ENCODE measurements at regions not wholly inside any gene's neighbourhood (a gene's known extent, or its start where the extent isn't known, plus 50 kb on each side); places are given as distances from the start of the nearest gene placed in this dataset.

DNA sequence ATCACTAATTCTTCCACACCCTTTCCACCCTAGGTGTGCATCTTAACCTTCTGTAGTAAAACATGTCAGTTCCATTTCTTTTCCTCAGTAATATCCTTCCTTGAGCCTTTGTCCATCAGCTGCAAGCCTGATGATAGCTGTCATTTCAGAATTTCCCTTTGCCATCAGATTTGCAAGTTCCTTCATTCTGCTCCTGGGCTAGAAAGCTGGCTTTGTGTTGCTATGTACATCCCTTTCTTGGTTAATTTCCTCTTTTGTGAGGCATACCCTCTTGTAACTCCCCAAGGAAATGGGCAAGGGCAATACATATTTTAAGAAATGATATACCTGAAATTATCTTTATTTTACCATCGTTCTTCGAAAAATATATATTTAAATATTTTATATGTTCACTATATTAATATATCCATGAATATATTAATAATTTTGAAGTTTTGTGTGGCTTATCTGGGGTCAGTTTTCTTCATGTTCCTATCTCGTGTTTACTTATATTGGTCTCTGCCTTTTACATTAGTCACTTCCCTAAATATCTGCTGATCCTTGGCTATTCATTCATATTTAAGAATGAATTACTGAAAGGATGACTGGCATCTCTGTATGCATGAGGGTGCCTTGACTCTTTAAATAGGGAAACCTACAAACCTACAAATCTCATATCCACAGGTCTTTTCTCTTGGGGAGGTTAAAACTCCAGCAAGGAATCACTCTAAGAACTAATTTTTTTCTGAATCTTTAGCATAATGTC, 143.8 kb downstream of the ZNF22 start:
- no peaks in the 10 kb centered on the region for H3K9me1 ChIP-seq (ENCODE audit: insufficient read depth, low read length)
- H4K5ac ChIP-seq (ENCODE audit: low read depth, low read length) = no peak overlapping the region
- no peak overlapping the region for H3K4me3 ChIP-seq (ENCODE audit: insufficient read depth, low read depth, low read length)
- ATAC-seq (ENCODE audit: low read depth) (no peak), DNase-seq (no peak)
- H3K23ac ChIP-seq (ENCODE audit: low read depth, low read length) = no peak overlapping the region
- no peak overlapping the region for H3K27ac ChIP-seq (ENCODE audit: insufficient read depth, low read length)
- no peaks in the 10 kb centered on the region for H3K36me3 ChIP-seq (ENCODE audit: control insufficient read depth, insufficient read depth, low read length)
- CTCF ChIA-PET = no interaction called here
- no peak overlapping the region for H4K8ac ChIP-seq (ENCODE audit: low read depth in 2 of 2, low read length in 2 of 2)
- no TSS peak for BruUV-seq (replicated peaks)
- H3K56ac ChIP-seq (ENCODE audit: extremely low read depth, insufficient read depth, low read length) = no peak overlapping the region
- dilution Hi-C loops (cut with HindIII; ENCODE audit: low sequenced_read_pairs, unreplicated experiment) = no loop called here
- no peak overlapping the region for H3K14ac ChIP-seq (replicated peaks; ENCODE audit: low read depth, low read length)
- no peaks in the 10 kb centered on the region for H3K4me1 ChIP-seq (ENCODE audit: control insufficient read depth, insufficient read depth, low read length)
- no peaks in the 10 kb centered on the region for H3K27me3 ChIP-seq (ENCODE audit: control insufficient read depth, insufficient read depth, low read length)
- TF ChIP-seq, protein P1, sequence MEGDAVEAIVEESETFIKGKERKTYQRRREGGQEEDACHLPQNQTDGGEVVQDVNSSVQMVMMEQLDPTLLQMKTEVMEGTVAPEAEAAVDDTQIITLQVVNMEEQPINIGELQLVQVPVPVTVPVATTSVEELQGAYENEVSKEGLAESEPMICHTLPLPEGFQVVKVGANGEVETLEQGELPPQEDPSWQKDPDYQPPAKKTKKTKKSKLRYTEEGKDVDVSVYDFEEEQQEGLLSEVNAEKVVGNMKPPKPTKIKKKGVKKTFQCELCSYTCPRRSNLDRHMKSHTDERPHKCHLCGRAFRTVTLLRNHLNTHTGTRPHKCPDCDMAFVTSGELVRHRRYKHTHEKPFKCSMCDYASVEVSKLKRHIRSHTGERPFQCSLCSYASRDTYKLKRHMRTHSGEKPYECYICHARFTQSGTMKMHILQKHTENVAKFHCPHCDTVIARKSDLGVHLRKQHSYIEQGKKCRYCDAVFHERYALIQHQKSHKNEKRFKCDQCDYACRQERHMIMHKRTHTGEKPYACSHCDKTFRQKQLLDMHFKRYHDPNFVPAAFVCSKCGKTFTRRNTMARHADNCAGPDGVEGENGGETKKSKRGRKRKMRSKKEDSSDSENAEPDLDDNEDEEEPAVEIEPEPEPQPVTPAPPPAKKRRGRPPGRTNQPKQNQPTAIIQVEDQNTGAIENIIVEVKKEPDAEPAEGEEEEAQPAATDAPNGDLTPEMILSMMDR (conservative IDR thresholded peaks at IDR 0.05; ENCODE audit: low read depth, low read length) = no peak
- TF ChIP-seq FOS (IDR thresholded peaks at IDR 0.05; ENCODE audit: low read depth, low read length) (no peak), CHD1 (IDR thresholded peaks at IDR 0.05; ENCODE audit: low read depth, low read length) (no peak), BHLHE40 (IDR thresholded peaks at IDR 0.05; ENCODE audit: low read depth, low read length) (no peak), SMC3 (IDR thresholded peaks at IDR 0.05; ENCODE audit: low read depth, low read length) (no peak), RFX5 (IDR thresholded peaks at IDR 0.05; ENCODE audit: low read depth, low read length) (no peak), MXI1 (IDR thresholded peaks at IDR 0.05; ENCODE audit: borderline replicate concordance, low read depth, low read length) (no peak), MAZ (IDR thresholded peaks at IDR 0.05; ENCODE audit: borderline replicate concordance, low read depth, low read length) (no peak), NFE2L2 (IDR thresholded peaks at IDR 0.05; ENCODE audit: low read depth, low read length) (no peak), RCOR1 (IDR thresholded peaks at IDR 0.05; ENCODE audit: insufficient replicate concordance, low read length) (no peak), MAFK (IDR thresholded peaks at IDR 0.05; ENCODE audit: low read depth, low read length) (no peak), CEBPB (IDR thresholded peaks at IDR 0.05; ENCODE audit: low read depth, low read length) (no peak)
- TF ChIP-seq, protein P2, sequence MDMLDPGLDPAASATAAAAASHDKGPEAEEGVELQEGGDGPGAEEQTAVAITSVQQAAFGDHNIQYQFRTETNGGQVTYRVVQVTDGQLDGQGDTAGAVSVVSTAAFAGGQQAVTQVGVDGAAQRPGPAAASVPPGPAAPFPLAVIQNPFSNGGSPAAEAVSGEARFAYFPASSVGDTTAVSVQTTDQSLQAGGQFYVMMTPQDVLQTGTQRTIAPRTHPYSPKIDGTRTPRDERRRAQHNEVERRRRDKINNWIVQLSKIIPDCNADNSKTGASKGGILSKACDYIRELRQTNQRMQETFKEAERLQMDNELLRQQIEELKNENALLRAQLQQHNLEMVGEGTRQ (IDR thresholded peaks at IDR 0.05; ENCODE audit: low read depth, low read length) = no peak
- TF ChIP-seq, protein P3, sequence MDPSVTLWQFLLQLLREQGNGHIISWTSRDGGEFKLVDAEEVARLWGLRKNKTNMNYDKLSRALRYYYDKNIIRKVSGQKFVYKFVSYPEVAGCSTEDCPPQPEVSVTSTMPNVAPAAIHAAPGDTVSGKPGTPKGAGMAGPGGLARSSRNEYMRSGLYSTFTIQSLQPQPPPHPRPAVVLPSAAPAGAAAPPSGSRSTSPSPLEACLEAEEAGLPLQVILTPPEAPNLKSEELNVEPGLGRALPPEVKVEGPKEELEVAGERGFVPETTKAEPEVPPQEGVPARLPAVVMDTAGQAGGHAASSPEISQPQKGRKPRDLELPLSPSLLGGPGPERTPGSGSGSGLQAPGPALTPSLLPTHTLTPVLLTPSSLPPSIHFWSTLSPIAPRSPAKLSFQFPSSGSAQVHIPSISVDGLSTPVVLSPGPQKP (IDR thresholded peaks at IDR 0.05; ENCODE audit: borderline replicate concordance, low read depth, low read length) = no peak
- no peaks in the 10 kb centered on the region for H3K9me3 ChIP-seq (ENCODE audit: control insufficient read depth, insufficient read depth, low read length)
- POLR2A ChIA-PET (ENCODE audit: unreplicated experiment) = no interaction called here
- no peaks in the 10 kb centered on the region for H4K20me1 ChIP-seq (ENCODE audit: insufficient read depth, low read length)
- no peak overlapping the region for H2BK15ac ChIP-seq (ENCODE audit: low read depth, low read length)
- no CpG with 5 or more reads among the region's 3 CpGs for WGBS, 2 experiments (ENCODE audit: extremely low coverage in 2 of 2, insufficient read length in 1 of 2)
- no peaks in the 10 kb centered on the region for H3K79me1 ChIP-seq (ENCODE audit: low read depth in 1 of 2, low read length in 2 of 2)
- H2BK5ac ChIP-seq (ENCODE audit: low read depth, low read length, poor library complexity, severe bottlenecking) = no peak overlapping the region
- no peak overlapping the region for H3K18ac ChIP-seq (ENCODE audit: low read depth, low read length)
- intact Hi-C loops (cut with micrococcal nuclease) = no loop called here
- no peak overlapping the region for H3K4ac ChIP-seq (ENCODE audit: low read depth, low read length)
- H4K91ac ChIP-seq (ENCODE audit: insufficient read depth, low read depth, low read length) = no peak overlapping the region
- no peak overlapping the region for H2AK5ac ChIP-seq (ENCODE audit: low read depth, low read length)
- H2BK20ac ChIP-seq (ENCODE audit: low read depth, low read length) = no peak overlapping the region
- no peak overlapping the region for H2AK9ac ChIP-seq (replicated peaks; ENCODE audit: low read depth, low read length, poor library complexity)
- H3K4me2 ChIP-seq (ENCODE audit: low read depth, low read length) = no peak overlapping the region
- in situ Hi-C loops (cut with MboI; ENCODE audit: low sequenced_read_pairs) = no loop called here
- H2BK120ac ChIP-seq (ENCODE audit: low read depth, low read length) = no peak overlapping the region
- no peak overlapping the region for H2AFZ ChIP-seq (replicated peaks; ENCODE audit: low read length, poor library complexity)
- H3K9ac ChIP-seq (ENCODE audit: low read depth, low read length) = no peak overlapping the region
